ENCODE measurements at regions not wholly inside any gene's neighbourhood (a gene's known extent, or its start where the extent isn't known, plus 50 kb on each side); places are given as distances from the start of the nearest gene placed in this dataset.

- ATAC-seq (ENCODE audit: low FRiP score) (no peak), DNase-seq (ENCODE audit: low spot score) (no peak)
- no peak for TF ChIP-seq CTCF (IDR thresholded peaks at IDR 0.05)
These were observed 239.1 kb downstream of the DIO2 start for GRCh38 chr14:79972230-79972629.

- no peak for TF ChIP-seq CTCF (IDR thresholded peaks at IDR 0.05)
- ATAC-seq (ENCODE audit: low FRiP score) (no peak), DNase-seq (ENCODE audit: low spot score) (no peak)
These were observed 240.0 kb downstream of the DIO2 start for GRCh38 chr14:79971330-79971729.

- DNase-seq (ENCODE audit: low spot score) (no peak), ATAC-seq (ENCODE audit: low FRiP score) (no peak)
- TF ChIP-seq CTCF (IDR thresholded peaks at IDR 0.05), result no peak
These were observed 243.9 kb downstream of the DIO2 start for GRCh38 chr14:79967453-79967852.

GRCh38 chr14:79967001-79967400, 244.3 kb downstream of the DIO2 start:
- no peak for TF ChIP-seq CTCF (IDR thresholded peaks at IDR 0.05)
- DNase-seq (ENCODE audit: low spot score), result no peak
- ATAC-seq (ENCODE audit: low FRiP score), result no peak

GRCh38 chr14:79965896-79966295, 245.4 kb downstream of the DIO2 start:
- no peak for TF ChIP-seq CTCF (IDR thresholded peaks at IDR 0.05)
- ATAC-seq (ENCODE audit: low FRiP score), result no peak
- DNase-seq (ENCODE audit: low spot score), result no peak

GRCh38 chr14:79961197-79961596, 250.1 kb downstream of the DIO2 start:
- DNase-seq (ENCODE audit: low spot score) (no peak), ATAC-seq (ENCODE audit: low FRiP score) (no peak)
- TF ChIP-seq CTCF (IDR thresholded peaks at IDR 0.05), result no peak

- ATAC-seq (ENCODE audit: low FRiP score) (no peak), DNase-seq (ENCODE audit: low spot score) (no peak)
- TF ChIP-seq CTCF (IDR thresholded peaks at IDR 0.05), result no peak
These were observed 251.0 kb downstream of the DIO2 start for GRCh38 chr14:79960288-79960687.
